ENCODE measurements at regions not wholly inside any gene's neighbourhood (a gene's known extent, or its start where the extent isn't known, plus 50 kb on each side); places are given as distances from the start of the nearest gene placed in this dataset.

DNA sequence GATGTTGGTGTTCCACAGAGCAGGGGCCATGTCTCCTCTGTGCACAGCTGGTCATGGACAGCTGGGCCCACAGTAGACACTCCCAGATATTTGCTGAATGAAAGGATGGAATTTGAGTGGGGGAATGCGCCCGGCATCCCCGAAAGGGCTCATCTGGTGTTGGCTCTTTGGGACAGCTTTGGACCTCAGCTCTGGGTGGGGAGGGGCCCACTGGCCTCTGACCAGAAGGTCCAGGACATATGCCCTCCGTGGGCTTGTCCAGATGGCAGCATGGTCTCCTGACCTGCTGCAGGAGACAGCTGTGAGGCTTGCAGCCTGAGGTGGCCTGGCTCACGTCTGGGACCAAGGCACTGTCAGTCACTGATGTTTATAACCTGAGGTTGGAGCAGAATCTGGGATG is 160.4 kb upstream of the AJAP1 start:
- Mint-ChIP-seq H3K36me3 (ENCODE audit: insufficient read depth) (no peaks in the 10 kb centered on the region), H3K4me1 (ENCODE audit: low read depth) (no peaks in the 10 kb centered on the region), H3K9me3 (peaks cover 5% of the 10 kb centered on the region), H3K27me3 (ENCODE audit: low read depth) (peaks cover 8% of the 10 kb centered on the region), H3K4me3 (no peak overlapping the region)
- ATAC-seq (no peak), DNase-seq (no peak)

DNA sequence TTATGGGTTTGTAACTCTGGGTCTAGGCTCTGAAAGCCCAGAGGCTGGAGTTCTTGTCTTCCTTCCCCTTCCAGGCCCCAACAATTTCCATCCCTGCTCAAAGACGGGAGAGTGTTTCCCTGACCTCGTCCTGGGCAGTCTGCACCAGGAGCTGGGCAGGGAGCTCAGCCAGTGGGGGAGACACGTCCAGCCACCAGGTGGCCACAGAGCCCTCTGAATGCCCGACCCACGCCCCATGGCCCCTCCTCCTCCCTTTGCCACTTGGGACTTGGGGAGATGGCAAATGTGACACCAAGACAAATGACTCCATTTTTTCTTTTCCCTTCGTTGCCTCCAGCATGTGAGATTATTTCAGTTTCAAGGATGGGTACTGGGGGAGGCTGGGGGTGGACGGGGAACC is 159.9 kb upstream of the AJAP1 start:
- DNase-seq (no peak), ATAC-seq (no peak)
- Mint-ChIP-seq H3K27me3 (ENCODE audit: low read depth) (peaks cover 8% of the 10 kb centered on the region), H3K4me3 (no peak overlapping the region), H3K4me1 (ENCODE audit: low read depth) (no peaks in the 10 kb centered on the region), H3K9me3 (peaks cover 5% of the 10 kb centered on the region), H3K36me3 (ENCODE audit: insufficient read depth) (no peaks in the 10 kb centered on the region)

DNA sequence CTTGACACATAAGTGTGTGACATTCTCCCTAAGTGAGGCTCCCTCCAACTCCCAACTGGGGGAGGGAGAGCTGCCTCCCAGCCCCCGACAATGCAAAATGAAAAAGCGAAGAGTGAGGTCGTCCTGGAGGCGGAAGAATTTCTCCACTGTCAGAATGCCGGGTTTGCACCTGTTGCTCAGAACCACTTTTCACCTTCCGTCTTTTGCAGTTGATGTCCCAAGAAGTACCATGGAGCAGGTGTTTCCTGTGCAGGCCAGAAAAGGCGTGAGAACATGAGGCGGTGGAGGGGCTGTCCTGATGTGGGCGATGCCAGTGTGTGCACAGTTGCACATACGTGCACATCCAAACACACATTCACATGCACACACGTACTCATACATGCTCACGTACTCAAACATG is 158.6 kb upstream of the AJAP1 start:
- ATAC-seq (no peak), DNase-seq (no peak)
- H3K36me3 Mint-ChIP-seq (ENCODE audit: insufficient read depth): no peaks in the 10 kb centered on the region
- no peaks in the 10 kb centered on the region for H3K4me1 Mint-ChIP-seq (ENCODE audit: low read depth)
- H3K27me3 Mint-ChIP-seq (ENCODE audit: low read depth): peaks cover 8% of the 10 kb centered on the region
- H3K4me3 Mint-ChIP-seq: no peak overlapping the region
- H3K9me3 Mint-ChIP-seq: peaks cover 5% of the 10 kb centered on the region

- Mint-ChIP-seq H3K27me3 (ENCODE audit: low read depth) (no peaks in the 10 kb centered on the region), H3K4me1 (ENCODE audit: low read depth) (no peaks in the 10 kb centered on the region), H3K36me3 (ENCODE audit: insufficient read depth) (no peaks in the 10 kb centered on the region), H3K9me3 (no peaks in the 10 kb centered on the region), H3K4me3 (no peak overlapping the region)
- ATAC-seq (no peak), DNase-seq (no peak)
Measured at GRCh38 chr1:4500441-4500840, 154.0 kb upstream of the AJAP1 start.

- Mint-ChIP-seq H3K9me3 (no peaks in the 10 kb centered on the region), H3K27me3 (ENCODE audit: low read depth) (peaks cover 14% of the 10 kb centered on the region), H3K36me3 (ENCODE audit: insufficient read depth) (no peaks in the 10 kb centered on the region), H3K4me1 (ENCODE audit: low read depth) (no peaks in the 10 kb centered on the region), H3K4me3 (no peak overlapping the region)
- ATAC-seq (no peak), DNase-seq (no peak)
Measured at GRCh38 chr1:4506591-4506990, 147.8 kb upstream of the AJAP1 start.

- H3K4me1 Mint-ChIP-seq (ENCODE audit: low read depth): no peaks in the 10 kb centered on the region
- no peaks in the 10 kb centered on the region for H3K9me3 Mint-ChIP-seq
- H3K36me3 Mint-ChIP-seq (ENCODE audit: insufficient read depth): no peaks in the 10 kb centered on the region
- peaks cover 17% of the 10 kb centered on the region for H3K27me3 Mint-ChIP-seq (ENCODE audit: low read depth)
- DNase-seq (no peak), ATAC-seq (no peak)
- no peak overlapping the region for H3K4me3 Mint-ChIP-seq
Measured at GRCh38 chr1:4509206-4509605, 145.2 kb upstream of the AJAP1 start.

DNA sequence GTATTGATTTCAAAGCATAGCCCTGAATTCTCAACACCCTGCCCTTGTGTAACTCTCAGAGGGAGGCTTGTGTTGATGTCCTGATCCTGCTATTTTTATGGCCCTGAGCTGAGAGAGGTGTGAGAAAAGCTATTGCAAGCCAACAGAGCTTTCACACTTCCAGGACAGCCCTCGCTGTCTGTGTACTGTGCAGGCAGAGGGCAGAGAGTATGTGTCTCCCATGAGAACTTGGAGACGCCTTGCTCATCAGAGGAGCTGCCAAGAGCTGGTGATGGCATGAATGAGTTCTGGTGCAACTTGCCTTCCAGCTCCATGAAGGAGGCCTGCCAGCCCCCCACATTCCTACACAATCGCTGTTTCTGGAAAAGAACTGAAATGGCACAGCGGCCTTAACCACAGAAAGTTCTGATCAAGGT is 144.1 kb upstream of the AJAP1 start:
- H3K27me3 Mint-ChIP-seq (ENCODE audit: low read depth): peaks cover 17% of the 10 kb centered on the region
- H3K36me3 Mint-ChIP-seq (ENCODE audit: insufficient read depth): no peaks in the 10 kb centered on the region
- H3K4me3 Mint-ChIP-seq: no peak overlapping the region
- no peaks in the 10 kb centered on the region for H3K4me1 Mint-ChIP-seq (ENCODE audit: low read depth)
- ATAC-seq (no peak), DNase-seq (no peak)
- no peaks in the 10 kb centered on the region for H3K9me3 Mint-ChIP-seq

DNA sequence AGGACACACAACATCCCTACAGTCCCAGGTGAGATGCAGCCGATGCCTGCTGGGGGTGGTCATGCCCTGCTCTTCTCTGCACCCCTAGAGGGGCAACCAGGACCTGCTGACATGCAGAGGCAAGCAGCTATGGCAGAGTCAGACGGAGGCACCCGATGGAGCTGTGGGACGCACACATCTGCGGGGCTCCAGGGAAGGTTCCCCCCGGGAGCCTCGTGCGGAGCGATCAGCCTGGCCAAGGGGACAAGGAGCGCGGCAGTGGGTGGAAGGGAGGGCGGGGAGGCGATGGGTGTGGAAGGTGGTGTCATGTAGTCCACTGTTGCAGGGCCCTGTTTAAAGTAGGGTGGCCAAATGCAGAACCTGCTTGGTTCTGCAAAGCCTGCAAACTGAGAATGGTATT is 143.0 kb upstream of the AJAP1 start:
- no peaks in the 10 kb centered on the region for H3K4me1 Mint-ChIP-seq (ENCODE audit: low read depth)
- H3K27me3 Mint-ChIP-seq (ENCODE audit: low read depth): peaks cover 17% of the 10 kb centered on the region
- H3K9me3 Mint-ChIP-seq: no peaks in the 10 kb centered on the region
- no peak overlapping the region for H3K4me3 Mint-ChIP-seq
- H3K36me3 Mint-ChIP-seq (ENCODE audit: insufficient read depth): no peaks in the 10 kb centered on the region
- ATAC-seq (no peak), DNase-seq (no peak)

GRCh38 chr1:4512636-4513035 is 141.8 kb upstream of the AJAP1 start:
- no peak for ATAC-seq
- Mint-ChIP-seq H3K4me3 (no peak overlapping the region), H3K27me3 (ENCODE audit: low read depth) (peaks cover 17% of the 10 kb centered on the region), H3K9me3 (no peaks in the 10 kb centered on the region), H3K36me3 (ENCODE audit: insufficient read depth) (no peaks in the 10 kb centered on the region), H3K4me1 (ENCODE audit: low read depth) (no peaks in the 10 kb centered on the region)
- DNase-seq: no peak

- H3K27me3 Mint-ChIP-seq (ENCODE audit: low read depth): peaks cover 17% of the 10 kb centered on the region
- H3K4me1 Mint-ChIP-seq (ENCODE audit: low read depth): no peaks in the 10 kb centered on the region
- no peak for DNase-seq
- no peaks in the 10 kb centered on the region for H3K9me3 Mint-ChIP-seq
- H3K4me3 Mint-ChIP-seq: no peak overlapping the region
- ATAC-seq: no peak
- no peaks in the 10 kb centered on the region for H3K36me3 Mint-ChIP-seq (ENCODE audit: insufficient read depth)
Measured at GRCh38 chr1:4513685-4514084, 140.7 kb upstream of the AJAP1 start.

GRCh38 chr1:4515727-4516289 is 138.6 kb upstream of the AJAP1 start:
- H3K4me1 Mint-ChIP-seq (ENCODE audit: low read depth): no peaks in the 10 kb centered on the region
- no peaks in the 10 kb centered on the region for H3K36me3 Mint-ChIP-seq (ENCODE audit: insufficient read depth)
- ATAC-seq (no peak), DNase-seq (no peak)
- H3K27me3 Mint-ChIP-seq (ENCODE audit: low read depth): peaks cover 8% of the 10 kb centered on the region
- no peaks in the 10 kb centered on the region for H3K9me3 Mint-ChIP-seq
- H3K4me3 Mint-ChIP-seq: no peak overlapping the region

GRCh38 chr1:4516596-4516995 is 137.8 kb upstream of the AJAP1 start:
- ATAC-seq: no peak

GRCh38 chr1:4517186-4517954 is 137.0 kb upstream of the AJAP1 start:
- Mint-ChIP-seq H3K27me3 (ENCODE audit: low read depth) (no peaks in the 10 kb centered on the region), H3K36me3 (ENCODE audit: insufficient read depth) (no peaks in the 10 kb centered on the region), H3K9me3 (no peaks in the 10 kb centered on the region), H3K4me3 (no peak overlapping the region), H3K4me1 (ENCODE audit: low read depth) (no peaks in the 10 kb centered on the region)
- no peak for ATAC-seq
- no peak for DNase-seq

More at GRCh38 chr1:4516596-4516995, 137.8 kb upstream of the AJAP1 start:
- peaks cover 3% of the 10 kb centered on the region for H3K27me3 Mint-ChIP-seq (ENCODE audit: low read depth)
- no peak overlapping the region for H3K4me3 Mint-ChIP-seq
- no peaks in the 10 kb centered on the region for H3K9me3 Mint-ChIP-seq
- no peak for DNase-seq
- H3K36me3 Mint-ChIP-seq (ENCODE audit: insufficient read depth): no peaks in the 10 kb centered on the region
- no peaks in the 10 kb centered on the region for H3K4me1 Mint-ChIP-seq (ENCODE audit: low read depth)

DNA sequence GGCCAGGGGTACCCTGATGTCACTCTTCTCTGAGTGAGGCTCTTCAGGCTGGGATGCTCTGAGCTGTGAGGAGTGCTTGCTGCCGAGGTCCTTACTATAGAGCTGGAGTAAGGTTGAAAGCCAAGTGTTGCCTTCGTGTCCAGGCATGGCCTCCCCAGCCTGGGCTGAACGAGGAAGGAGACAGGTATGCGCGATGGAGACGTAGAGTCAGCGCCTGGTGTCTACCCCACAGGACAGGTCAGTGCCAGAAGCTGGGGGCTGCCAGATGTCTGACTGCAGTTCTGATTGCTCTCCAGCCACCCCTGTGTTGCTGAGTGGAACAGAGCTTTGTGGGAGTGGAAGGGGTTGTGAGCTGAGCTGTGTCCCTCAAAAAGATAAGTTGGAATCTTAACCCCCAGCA is 135.8 kb upstream of the AJAP1 start:
- Mint-ChIP-seq H3K9me3 (no peaks in the 10 kb centered on the region), H3K27me3 (ENCODE audit: low read depth) (no peaks in the 10 kb centered on the region), H3K4me1 (ENCODE audit: low read depth) (no peaks in the 10 kb centered on the region), H3K36me3 (ENCODE audit: insufficient read depth) (no peaks in the 10 kb centered on the region), H3K4me3 (no peak overlapping the region)
- DNase-seq: no peak
- ATAC-seq: no peak

GRCh38 chr1:4519954-4520353 is 134.5 kb upstream of the AJAP1 start:
- ATAC-seq (no peak), DNase-seq (no peak)
- no peaks in the 10 kb centered on the region for H3K9me3 Mint-ChIP-seq
- H3K27me3 Mint-ChIP-seq (ENCODE audit: low read depth): peaks cover 2% of the 10 kb centered on the region
- H3K4me1 Mint-ChIP-seq (ENCODE audit: low read depth): no peaks in the 10 kb centered on the region
- H3K36me3 Mint-ChIP-seq (ENCODE audit: insufficient read depth): no peaks in the 10 kb centered on the region
- H3K4me3 Mint-ChIP-seq: no peak overlapping the region
